GM19372 (cell line): ENCODE measurements at regions not wholly inside any gene's neighbourhood (a gene's known extent, or its start where the extent isn't known, plus 50 kb on each side); places are given as distances from the start of the nearest gene placed in this dataset.

Experiments
- ATAC-seq: cut with Tn5 transposase; IDR thresholded peaks from one replicate; pipeline ENCODE4 v1.9.1; 2021; ENCODE audit warnings: mild to moderate bottlenecking, low read depth, moderate library complexity; ENCODE audit not compliant: unreplicated experiment

- ATAC-seq: no peak
These were observed 932.4 kb downstream of the PCDH18 start for GRCh38 chr4:136599890-136600289.

DNA sequence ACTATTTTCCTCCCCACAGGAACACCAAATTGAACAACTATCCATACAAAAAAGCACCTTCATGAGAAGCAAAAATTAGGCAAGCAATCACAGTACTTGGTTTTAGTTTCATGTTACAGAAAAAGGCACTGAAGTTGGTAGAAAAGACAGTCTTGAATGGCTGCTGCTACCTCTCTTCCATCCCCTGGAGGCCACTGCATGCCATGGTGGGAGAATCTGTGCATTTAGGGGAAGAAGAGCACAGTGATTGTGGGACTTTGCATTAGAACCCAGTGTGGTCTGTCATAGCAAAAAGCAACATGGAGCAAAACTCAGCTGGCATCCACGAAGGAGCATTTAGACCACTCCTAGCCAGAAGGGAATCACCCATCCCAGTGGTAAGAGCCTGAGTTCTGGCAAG lies 941.9 kb downstream of the PCDH18 start:
- ATAC-seq: no peak

DNA sequence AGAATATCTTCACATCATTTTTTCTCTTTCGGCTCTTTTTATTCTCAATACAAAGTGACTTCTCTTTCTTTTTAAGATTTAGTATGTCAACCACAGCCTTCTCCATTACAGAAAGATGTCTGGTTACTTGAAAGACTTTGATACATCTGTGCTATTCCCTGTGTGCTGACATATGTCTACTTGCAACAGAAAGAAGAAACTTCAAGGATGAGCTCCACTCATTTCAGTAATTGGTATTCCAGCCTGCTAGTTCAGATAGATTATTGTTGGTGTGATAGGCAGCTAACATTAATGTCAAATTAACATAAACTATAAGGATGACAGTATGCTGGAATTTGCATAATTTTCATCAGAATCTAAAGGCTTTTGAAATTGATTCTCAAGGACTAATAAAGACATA lies 948.7 kb downstream of the PCDH18 start:
- ATAC-seq: no peak

GRCh38 chr4:136581119-136581518 lies 951.2 kb downstream of the PCDH18 start:
- ATAC-seq: no peak

GRCh38 chr4:136575146-136575545 lies 957.1 kb downstream of the PCDH18 start:
- ATAC-seq: no peak

DNA sequence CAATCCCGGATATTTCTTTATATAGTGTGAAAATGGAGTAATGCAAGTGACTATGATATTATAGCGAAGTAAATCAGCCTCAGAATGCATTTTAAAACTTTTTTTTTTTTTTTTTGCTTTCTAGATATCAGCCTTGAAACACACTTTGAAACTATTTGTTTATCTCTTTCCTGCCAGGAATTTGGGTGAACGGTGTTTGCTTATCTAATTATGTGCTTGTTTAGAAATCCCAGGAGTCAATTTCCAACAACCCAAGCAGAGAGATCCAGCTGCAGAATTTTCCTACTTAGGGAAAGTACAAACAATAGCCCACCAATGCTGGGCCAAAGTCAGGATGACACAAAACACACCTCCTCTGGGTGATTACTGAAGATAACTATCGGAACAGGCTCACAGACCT lies 958.8 kb downstream of the PCDH18 start:
- no peak for ATAC-seq

- no peak for ATAC-seq
These were observed 961.0 kb downstream of the PCDH18 start for GRCh38 chr4:136571315-136571714.

GRCh38 chr4:136562834-136563233 lies 969.5 kb downstream of the PCDH18 start:
- ATAC-seq: no peak

DNA sequence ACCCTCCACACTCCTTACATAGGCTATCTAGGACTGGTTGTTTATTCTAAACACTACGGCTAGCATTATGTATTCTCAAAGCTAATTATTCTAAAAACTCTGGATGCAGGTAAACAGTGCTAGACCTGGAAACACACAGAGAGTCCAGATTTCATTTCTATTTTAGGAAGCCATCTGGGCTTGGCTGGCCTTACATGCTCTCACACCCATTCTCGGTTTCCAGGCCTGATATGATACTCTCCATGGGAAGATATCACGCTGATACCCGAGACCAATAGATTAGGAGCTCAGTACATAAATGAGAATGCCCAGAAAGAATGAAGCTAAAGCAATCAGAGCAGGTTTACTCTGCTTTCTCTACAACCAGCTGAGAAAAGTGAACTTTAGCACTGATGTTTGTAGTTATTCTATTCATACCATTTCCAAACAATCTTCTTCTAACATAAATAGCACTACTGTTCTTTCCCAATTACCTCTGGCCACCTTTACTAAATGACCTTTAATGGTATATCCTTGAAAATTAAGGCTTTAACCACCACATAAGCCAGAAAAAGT lies 973.3 kb downstream of the PCDH18 start:
- no peak for ATAC-seq

DNA sequence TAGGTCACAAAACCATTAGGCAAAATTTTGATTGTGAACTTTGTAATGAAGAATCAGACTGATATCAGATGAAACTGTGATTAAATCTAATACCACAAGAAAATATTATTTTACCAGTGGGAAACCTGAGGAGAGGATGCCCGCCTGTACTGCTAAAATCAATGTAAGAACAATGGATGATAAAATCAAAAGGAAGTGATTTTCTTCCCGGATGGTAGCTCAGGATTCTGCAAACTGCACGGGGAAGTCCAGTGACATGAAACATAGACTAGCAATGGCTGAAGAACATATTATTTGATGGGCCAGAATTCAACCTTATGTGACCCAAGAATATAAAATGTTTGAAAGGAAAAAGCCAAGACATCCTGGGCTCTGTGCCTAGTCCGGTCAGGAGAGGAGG lies 974.9 kb downstream of the PCDH18 start:
- no peak for ATAC-seq

GRCh38 chr4:136554033-136554432 lies 978.3 kb downstream of the PCDH18 start:
- no peak for ATAC-seq

DNA sequence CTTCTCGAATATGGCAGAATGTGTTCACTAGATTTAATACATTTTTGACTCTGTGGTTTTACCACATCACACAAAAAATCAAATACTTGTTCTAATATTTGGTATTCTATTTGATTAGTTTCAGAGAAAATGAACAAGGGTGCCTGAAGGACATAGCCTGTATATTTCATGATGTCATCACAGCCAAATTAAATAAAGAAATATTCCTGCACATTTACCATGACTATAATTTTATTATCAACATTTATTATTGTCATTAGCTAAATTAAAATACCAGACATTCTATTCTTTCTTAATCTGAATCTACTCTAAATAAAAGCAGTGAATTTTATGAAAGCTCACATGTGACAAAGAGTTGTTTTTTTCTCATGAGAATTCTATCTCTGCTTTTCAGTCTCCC lies 980.5 kb downstream of the PCDH18 start:
- no peak for ATAC-seq

DNA sequence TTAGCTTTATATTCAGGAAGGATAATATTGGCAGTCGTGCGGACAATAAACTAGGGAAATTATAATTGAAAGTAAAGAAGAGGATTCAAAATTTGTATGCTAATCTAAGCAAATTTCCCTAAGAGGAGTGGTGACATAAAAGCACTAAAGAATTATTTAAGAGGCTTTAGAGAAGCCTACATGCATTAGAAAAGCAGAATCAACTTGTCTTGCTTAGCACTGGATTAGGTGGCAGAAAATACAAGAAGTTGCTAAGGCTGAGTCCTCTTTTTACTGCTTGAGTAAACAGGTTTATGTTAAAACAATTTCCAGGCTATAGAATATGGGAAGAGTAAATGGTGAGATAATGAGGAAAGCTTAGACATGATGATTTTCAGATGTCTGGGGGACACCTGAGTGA lies 991.5 kb downstream of the PCDH18 start:
- no peak for ATAC-seq

DNA sequence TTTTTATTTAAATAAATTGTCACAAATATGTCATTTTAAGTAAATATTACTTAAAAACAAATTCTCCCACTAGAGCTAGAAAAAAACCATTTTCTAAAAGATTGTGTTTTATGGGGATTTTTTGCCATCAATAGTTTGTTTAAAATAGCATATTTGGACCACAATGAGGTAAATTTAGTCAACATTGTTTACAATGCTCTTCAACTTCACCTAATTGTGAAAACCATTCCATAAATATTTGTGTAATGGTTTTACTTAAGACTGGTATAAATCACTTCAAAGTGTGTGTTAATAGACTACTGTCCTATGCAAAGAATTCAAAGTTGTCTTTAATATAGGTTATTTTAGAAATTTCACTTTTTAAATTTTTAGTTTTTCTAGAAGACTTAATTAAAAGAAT lies 1004.2 kb downstream of the PCDH18 start:
- no peak for ATAC-seq

DNA sequence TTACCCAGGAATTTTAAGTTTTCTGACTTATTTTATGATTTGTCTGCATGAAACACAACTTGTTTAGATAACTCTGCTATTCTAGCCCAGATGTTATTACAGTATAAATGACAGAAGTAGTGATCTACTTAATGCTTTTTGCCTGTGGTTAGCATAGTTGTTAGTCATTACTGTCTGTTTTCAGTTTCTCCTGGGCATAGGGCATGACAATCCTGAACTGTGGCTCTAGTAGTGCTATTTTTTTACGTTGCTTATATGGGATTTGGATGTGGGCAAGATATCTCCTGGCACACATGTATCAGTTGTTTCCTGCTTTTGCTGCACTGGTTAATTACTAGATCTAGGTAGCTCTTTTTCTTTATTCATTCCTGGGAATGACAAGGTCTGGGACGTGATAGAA lies 1005.8 kb downstream of the PCDH18 start:
- no peak for ATAC-seq

DNA sequence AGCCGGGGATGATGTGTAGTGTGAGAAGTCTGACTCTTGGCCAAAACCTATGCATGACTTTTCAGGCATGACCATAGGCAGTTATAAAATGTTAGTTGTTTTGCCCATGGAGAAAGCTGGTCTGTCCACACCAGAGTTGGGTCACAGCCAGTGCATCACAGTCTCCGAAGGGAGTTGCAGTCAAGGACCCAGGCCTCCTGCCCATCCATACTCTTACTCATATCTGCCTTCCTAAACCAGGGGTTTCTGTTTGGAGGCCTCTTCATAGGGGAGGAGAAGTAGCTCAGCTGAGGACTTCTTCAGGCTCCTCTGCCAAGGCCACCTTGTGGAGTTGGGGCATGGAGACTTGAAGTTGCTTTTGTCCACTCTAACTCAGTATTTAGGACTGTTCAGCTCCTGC lies 1008.3 kb downstream of the PCDH18 start:
- ATAC-seq: no peak

DNA sequence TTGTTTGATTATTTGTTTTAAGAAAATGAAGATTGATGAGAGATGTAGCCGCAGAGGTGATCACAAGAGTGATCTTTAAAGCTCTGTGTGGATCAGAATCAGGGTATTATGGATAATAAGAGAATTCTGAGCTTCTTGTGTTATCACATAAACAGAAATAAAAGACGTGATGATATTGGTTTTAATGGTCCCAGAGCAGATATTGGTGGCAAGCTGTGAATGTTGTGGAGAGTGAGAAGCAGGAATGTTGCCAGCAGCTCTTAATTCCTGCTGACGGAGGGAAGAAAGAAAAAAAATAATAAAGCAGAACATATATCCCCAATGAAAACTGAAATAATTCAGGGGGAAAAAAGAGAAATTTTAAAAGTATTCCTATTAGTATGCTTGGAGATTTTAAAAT lies 1015.9 kb downstream of the PCDH18 start:
- no peak for ATAC-seq

GRCh38 chr4:136505020-136505419 lies 1027.3 kb downstream of the PCDH18 start:
- ATAC-seq: no peak

- no peak for ATAC-seq
These were observed 1036.4 kb downstream of the PCDH18 start for GRCh38 chr4:136495851-136496250.

DNA sequence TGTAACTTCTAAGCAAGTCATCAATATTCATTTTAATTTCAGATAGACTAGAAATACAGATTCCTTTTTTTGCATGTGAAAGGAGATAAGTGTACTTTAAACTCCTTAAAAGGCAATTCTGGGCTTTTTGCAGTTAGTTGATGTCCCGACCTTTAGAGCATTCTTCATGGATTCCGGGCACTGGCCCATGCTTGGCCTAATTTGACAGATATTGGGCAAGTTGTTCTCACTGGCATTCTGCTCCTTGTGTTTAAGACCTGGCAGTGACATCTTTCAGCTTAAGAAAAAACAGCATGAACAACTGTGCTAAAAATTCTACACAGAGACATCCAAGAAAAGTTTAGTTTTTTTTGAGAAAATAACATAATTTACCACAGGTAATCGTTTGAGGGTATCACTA lies 1037.2 kb downstream of the PCDH18 start:
- ATAC-seq: no peak

DNA sequence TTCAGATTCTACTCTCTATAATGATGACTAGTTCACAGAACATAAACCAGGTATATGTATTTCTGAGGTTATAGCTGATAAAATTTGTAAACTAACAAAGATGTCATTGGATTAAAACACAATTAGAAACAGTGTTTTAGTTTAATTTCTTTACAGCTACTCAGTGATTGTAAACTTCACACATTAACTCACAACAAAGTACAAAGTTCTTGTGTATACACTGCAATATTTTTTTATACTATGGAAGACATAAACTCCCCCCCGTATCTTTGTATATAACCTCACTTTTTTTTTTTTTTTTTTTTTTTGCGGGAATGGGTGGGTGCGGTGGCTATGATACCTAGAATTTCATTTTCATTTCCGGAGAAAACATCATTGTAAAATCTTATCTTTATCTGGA lies 1043.2 kb downstream of the PCDH18 start:
- no peak for ATAC-seq

GRCh38 chr4:136484996-136485395 lies 1047.3 kb downstream of the PCDH18 start:
- no peak for ATAC-seq

DNA sequence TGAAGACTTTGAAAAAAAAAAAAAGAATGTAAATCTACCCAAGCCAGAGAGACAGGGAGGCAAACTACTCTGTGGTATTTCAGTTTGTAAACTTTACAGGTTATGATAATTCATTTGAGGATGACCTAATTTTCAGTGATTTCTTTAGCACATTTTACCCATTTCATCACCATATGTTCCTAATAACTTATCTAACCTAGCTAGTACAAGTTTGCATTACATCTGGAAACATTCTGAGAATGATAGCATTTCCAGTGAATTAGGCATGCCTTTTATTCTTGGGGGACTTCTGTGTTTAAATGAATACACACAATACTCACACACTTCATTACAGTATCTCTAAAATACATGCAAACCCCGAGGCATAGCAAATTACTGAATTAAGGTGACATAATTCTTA lies 1055.5 kb downstream of the PCDH18 start:
- ATAC-seq: no peak
